T47D (cell line): ENCODE measurements at regions not wholly inside any gene's neighbourhood (a gene's known extent, or its start where the extent isn't known, plus 50 kb on each side); places are given as distances from the start of the nearest gene placed in this dataset.
A peak's percentile ranks its signal among the peaks of the same experiment; 100 is the strongest.

Source experiments
- DNase-seq, 2 experiments: peaks; one replicate each; pipeline versions ENCODE4 v3.0.0 to v3.0.0-alpha.2; 2011 to 2012; ENCODE audit warnings: low read depth in 1 of 2, low spot score in 1 of 2
- JUND ChIP-seq: IDR thresholded peaks from 2 replicates; pipeline ENCODE4 v1.6.1; 2012; ENCODE audit warnings: low read depth
- in situ Hi-C: cut with HindIII; loops from 2 replicates; pipeline ENCODE4 v1.10.0; 2016; ENCODE audit warnings: low sequenced_read_pairs, low pct_unique_long_range_greater_than_20kb

GRCh38 chr3:178291574-178292370, 244.5 kb upstream of the KCNMB2 start:
- TF ChIP-seq JUND: no peak
- no peak for DNase-seq
- in situ Hi-C loops: no loop called here

- no peak for TF ChIP-seq JUND
Observed at GRCh38 chr3:178295292-178295912, 240.8 kb upstream of the KCNMB2 start.

DNA sequence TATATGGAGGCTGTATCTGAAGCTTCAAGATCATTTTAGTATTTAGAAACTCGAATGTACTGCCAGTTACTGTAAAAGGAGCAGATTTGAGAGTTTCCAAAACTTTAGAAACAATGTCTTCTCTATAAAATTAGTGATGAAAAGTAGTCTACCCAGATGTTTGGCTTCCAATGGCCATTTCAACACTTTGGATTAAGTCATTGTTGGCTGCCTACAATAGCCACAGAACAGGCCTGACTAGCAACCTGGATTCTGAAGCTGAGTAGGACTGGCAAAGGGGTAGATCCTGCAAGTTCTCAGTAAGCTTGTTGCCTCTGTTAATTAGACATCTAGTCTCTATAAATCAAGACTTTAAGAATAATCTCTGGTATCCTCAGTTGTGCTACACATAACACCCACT, 239.0 kb upstream of the KCNMB2 start:
- no peak for TF ChIP-seq JUND
- in situ Hi-C loops: no loop called here
- DNase-seq: peak in 1 of 2 experiments; percentile 39

More at GRCh38 chr3:178295292-178295912, 240.8 kb upstream of the KCNMB2 start:
- in situ Hi-C loops: no loop called here
- DNase-seq: no peak

DNA sequence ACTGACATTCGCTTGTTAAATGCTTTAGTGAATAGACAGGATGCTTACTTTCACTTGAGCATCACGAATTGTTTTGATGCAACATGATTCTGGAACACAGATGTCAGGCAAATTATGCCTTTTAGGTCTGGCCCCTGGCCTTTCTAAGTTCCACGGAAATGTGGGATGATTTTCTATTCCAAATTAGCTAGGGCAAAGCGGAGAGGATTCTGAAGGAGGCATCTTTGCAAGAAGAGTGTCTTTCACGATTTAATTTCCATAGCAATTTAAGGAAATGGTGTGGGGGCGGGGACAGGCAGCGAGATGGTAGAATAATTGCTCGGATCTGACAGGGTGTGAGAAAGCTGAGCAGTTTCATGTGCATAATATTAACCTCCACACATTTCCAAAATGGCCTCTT, 238.5 kb upstream of the KCNMB2 start:
- no peak for TF ChIP-seq JUND
- in situ Hi-C loops: no loop called here
- DNase-seq: no peak

GRCh38 chr3:178300441-178300959, 235.7 kb upstream of the KCNMB2 start:
- no peak for DNase-seq
- in situ Hi-C loops: no loop called here
- TF ChIP-seq JUND: no peak

- no peak for TF ChIP-seq JUND
- in situ Hi-C loops: no loop called here
- peak in 1 of 2 experiments; percentile 70 for DNase-seq
Observed at GRCh38 chr3:178302966-178303930, 233.0 kb upstream of the KCNMB2 start.

- DNase-seq: no peak
- in situ Hi-C loops: no loop called here
- no peak for TF ChIP-seq JUND
Observed at GRCh38 chr3:178304758-178305467, 231.3 kb upstream of the KCNMB2 start.

GRCh38 chr3:178306432-178307115, 229.7 kb upstream of the KCNMB2 start:
- no peak for DNase-seq
- in situ Hi-C loops: no loop called here

DNA sequence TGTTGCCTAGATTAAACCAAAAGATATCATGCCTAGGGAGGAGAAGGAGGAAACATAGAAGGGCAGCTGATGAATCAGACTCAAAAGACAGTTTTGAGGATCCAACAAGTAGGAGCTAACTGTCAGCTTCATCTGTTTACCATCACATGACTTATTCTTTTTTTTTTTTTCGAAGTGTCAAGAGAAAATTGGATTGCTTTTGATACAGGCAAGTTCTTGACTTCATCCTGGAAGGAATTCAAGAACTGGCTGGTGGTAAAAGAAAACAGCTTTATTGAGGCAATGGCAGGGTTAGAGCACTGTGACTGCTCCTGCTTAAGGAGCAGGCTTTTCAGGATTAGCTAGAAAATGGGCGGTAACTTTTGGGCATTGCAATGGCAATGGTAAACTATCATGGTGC, 227.5 kb upstream of the KCNMB2 start:
- in situ Hi-C loops: no loop called here
- TF ChIP-seq JUND: no peak
- peak in 1 of 2 experiments; percentile 57 for DNase-seq

More at GRCh38 chr3:178306432-178307115, 229.7 kb upstream of the KCNMB2 start:
- TF ChIP-seq JUND: no peak

DNA sequence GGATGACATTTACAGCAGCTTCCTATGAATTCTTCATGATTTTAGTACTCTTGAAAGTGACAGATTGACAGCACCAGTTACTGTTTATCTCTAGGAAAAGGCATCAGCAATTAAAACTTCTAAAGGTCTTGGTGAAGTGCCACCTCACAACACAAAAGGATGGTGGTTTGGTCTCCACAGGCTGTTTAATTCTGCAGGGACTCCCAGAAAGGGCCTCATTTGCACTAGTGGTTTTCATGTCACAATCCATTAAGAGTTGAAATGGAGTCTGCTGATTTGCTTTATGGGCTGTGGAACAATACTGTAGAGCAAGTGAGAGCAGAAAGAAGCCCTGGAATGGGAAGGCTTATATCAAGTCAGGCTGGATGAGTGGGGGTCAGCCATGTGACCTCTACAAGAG, 225.3 kb upstream of the KCNMB2 start:
- in situ Hi-C loops: no loop called here
- TF ChIP-seq JUND: no peak
- DNase-seq: no peak

- DNase-seq: no peak
- in situ Hi-C loops: no loop called here
- no peak for TF ChIP-seq JUND
Observed at GRCh38 chr3:178313716-178314115, 222.5 kb upstream of the KCNMB2 start.
